Peyer's patch (tissue), 4 donors: ENCODE measurements at regions not wholly inside any gene's neighbourhood (a gene's known extent, or its start where the extent isn't known, plus 50 kb on each side); places are given as distances from the start of the nearest gene placed in this dataset.
"Not testable (repeated sequence)": the region's sequence is repeated elsewhere in the genome, so short reads cannot be mapped to it uniquely, and the experiment has no call there.

Source experiments
- CTCF ChIP-seq, 6 experiments: fragments of 450-650 bp in 4 of 6; fragments of 200-600 bp in 2 of 6; sonication (generic) in 1 of 6; IDR thresholded peaks; one replicate each; pipeline ENCODE4 v1.5.1; 2017 to 2019; ENCODE audit warnings: antibody characterized with exemption in 6 of 6, mild to moderate bottlenecking in 3 of 6, moderate library complexity in 1 of 6
- POLR2A ChIP-seq, 2 donors: fragments of 450-650 bp; IDR thresholded peaks; one replicate each; pipeline ENCODE4 v1.5.1; 2017; ENCODE audit warnings: antibody characterized with exemption in 2 of 2, mild to moderate bottlenecking in 2 of 2, moderate library complexity in 2 of 2

GRCh38 chr9:39545079-39545478, 189.6 kb downstream of the SPATA31A1 start:
- TF ChIP-seq CTCF, POLR2A (IDR thresholded peaks at IDR 0.05): not testable (repeated sequence)
